Heart left ventricle (tissue), 16 donors: ENCODE measurements at regions not wholly inside any gene's neighbourhood (a gene's known extent, or its start where the extent isn't known, plus 50 kb on each side); places are given as distances from the start of the nearest gene placed in this dataset.

Experiments
- ATAC-seq, 4 donors: fragments of 200-7000 bp; cut with Tn5 transposase; one replicate each; pipeline ENCODE4 v1.9.1; 2020 to 2022; ENCODE audit warnings: moderate library complexity in 4 of 4, mild to moderate bottlenecking in 3 of 4, moderate number of reproducible peaks in 1 of 4
- DNase-seq, 5 donors: peaks; one replicate each; pipeline ENCODE4 v3.0.0-alpha.2; 2020
- H3K27ac ChIP-seq, 12 donors: fragments of 200-600 bp; sonication (generic) in 4 of 12; one replicate each; pipeline versions ENCODE4 v1.5.0 to v1.8.0; 2016 to 2022; ENCODE audit warnings: mild to moderate bottlenecking in 2 of 12
- H3K27me3 ChIP-seq, 9 donors: fragments of 200-600 bp; sonication (generic) in 2 of 9; one replicate each; pipeline versions ENCODE4 v1.5.1 to v1.8.0; 2016 to 2022; ENCODE audit warnings: mild to moderate bottlenecking in 3 of 9
- H3K36me3 ChIP-seq, 9 donors: fragments of 200-600 bp; sonication (generic) in 2 of 9; one replicate each; pipeline versions ENCODE4 v1.5.0 to v1.8.0; 2018 to 2022; ENCODE audit warnings: mild to moderate bottlenecking in 2 of 9
- H3K4me1 ChIP-seq, 12 donors: fragments of 200-600 bp; sonication (generic) in 4 of 12; one replicate each; pipeline versions ENCODE4 v1.5.0 to v1.8.0; 2016 to 2022; ENCODE audit warnings: mild to moderate bottlenecking in 3 of 12
- H3K4me3 ChIP-seq, 12 donors: fragments of 200-600 bp; sonication (generic) in 4 of 12; one replicate each; pipeline versions ENCODE4 v1.5.0 to v1.8.0; 2017 to 2022; ENCODE audit warnings: mild to moderate bottlenecking in 9 of 12, moderate library complexity in 4 of 12
- H3K9me3 ChIP-seq, 12 donors: fragments of 200-600 bp; sonication (generic) in 4 of 12; one replicate each; pipeline versions ENCODE4 v1.5.0 to v1.8.0; 2016 to 2022; ENCODE audit warnings: mild to moderate bottlenecking in 1 of 12
- POLR2A ChIP-seq, 2 donors: fragments of 450-650 bp; IDR thresholded peaks; one replicate each; pipeline ENCODE4 v1.6.1; 2017; ENCODE audit warnings: antibody characterized with exemption in 2 of 2, mild to moderate bottlenecking in 2 of 2, moderate library complexity in 2 of 2
- WGBS, 4 donors: extraction: QIAGEN DNeasy Blood & Tissue Kit in 2 of 4; methylation state at CpG; one replicate each; pipeline versions ENCODE4 v1.1.5 to v1.1.7; 2013 to 2018; 5-methylcytosine and 5-hydroxymethylcytosine counted together
- intact Hi-C, 10 donors: fragments of 100-400 bp; cut with DNase I; formaldehyde crosslinking; loops; one replicate each; pipeline versions ENCODE4 v1.11.1 to v1.14.2; 2022
- TF ChIP-seq, protein P1 (sequence below), 12 donors: fragments of 200-600 bp; sonication (generic) in 4 of 12; IDR thresholded peaks; one replicate each; pipeline versions ENCODE4 v1.5.0 to v1.8.0; 2018 to 2022; ENCODE audit warnings: antibody characterized with exemption in 12 of 12, mild to moderate bottlenecking in 5 of 12
- donor health status: ischemic (EF 13 %, LVEDD 7.1; RV severe dilation, severe dysfunction).
- donor health status: healthy with polysubstance abuse.
- donor health status: DM: no; HTN: yes; CAD: no.
- donor health status: DM: no; HTN: no; CAD: no.
- donor health status: ischemic (EF 25% LVEDD 6.9; RV normal size, moderate dysfunction).
- donor health status: ischemic (EF 25% LVEDD 5.7; RV mildly dilated, moderate dysfunction).
- donor health status: healthy.
- donor health status: DM: yes; HTN: yes; CAD: no.
- donor health status: ischemic (EF 35%, LVEDD 5.7; RV mildly dilated, moderate dysfunction).
- donor health status: nonischemic (EF 11% LVEDD 7.7; RV severe dilation, severe dysfunction).
- donor health status: DM: yes; HTN: yes; CAD: no.
- donor health status: PGD.
- donor health status: ischemic (EF 29% LVEDD 5.4; RV normal size, mild dysfunction).
- donor health status: nonischemic (EF 23%, LVEDD 6.1; RV moderate dilation, normal function).

DNA sequence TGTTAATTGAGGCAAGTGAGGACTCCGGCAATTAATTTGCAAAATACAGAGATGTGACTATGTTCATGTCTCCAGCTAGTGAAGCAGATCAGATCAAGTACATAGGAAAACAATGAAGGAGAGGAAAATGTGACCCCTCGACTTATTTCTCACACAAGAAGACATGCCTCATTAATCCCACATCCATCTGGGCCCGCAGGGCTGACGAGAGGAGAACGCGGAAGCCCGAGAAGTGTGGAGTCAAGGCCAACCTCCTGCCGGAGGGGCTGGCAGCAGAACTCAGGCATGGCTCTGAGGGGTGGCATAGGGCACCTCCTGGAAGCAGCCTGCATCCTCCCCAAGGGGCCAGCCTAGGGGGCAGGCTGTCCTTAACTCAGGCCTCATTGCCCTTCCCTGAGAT is 54.4 kb downstream of the ZNF503 start:
- ATAC-seq: no peak

DNA sequence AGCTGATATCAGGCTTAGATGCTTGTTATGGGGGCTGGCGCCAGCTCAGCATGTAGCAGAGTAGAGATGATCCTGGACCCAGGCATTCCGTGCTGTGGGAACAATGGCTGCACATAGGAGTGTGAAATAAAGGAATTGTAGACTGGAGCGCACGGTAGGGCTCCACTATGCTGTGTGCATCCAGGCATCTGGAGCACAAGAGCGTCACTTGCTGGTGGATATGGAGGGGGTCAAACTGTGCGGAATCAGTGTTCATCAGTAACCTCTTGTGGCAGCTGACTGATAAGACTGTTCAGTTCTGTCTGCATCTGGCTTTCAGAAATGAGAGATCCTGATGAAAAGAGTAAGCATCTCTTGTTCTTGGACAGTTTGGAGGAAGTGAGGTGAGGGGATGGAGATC is 55.8 kb downstream of the ZNF503 start:
- no peak overlapping the region for H3K27ac ChIP-seq
- peaks cover 0 to 12% (median 2%) of the 10 kb centered on the region in 12 donors for H3K9me3 ChIP-seq
- ATAC-seq: no peak
- H3K27me3 ChIP-seq: no peaks in the 10 kb centered on the region
- no peaks in the 10 kb centered on the region for H3K36me3 ChIP-seq
- DNase-seq: no peak
- TF ChIP-seq POLR2A (IDR thresholded peaks at IDR 0.05): no peak
- TF ChIP-seq, protein P1, sequence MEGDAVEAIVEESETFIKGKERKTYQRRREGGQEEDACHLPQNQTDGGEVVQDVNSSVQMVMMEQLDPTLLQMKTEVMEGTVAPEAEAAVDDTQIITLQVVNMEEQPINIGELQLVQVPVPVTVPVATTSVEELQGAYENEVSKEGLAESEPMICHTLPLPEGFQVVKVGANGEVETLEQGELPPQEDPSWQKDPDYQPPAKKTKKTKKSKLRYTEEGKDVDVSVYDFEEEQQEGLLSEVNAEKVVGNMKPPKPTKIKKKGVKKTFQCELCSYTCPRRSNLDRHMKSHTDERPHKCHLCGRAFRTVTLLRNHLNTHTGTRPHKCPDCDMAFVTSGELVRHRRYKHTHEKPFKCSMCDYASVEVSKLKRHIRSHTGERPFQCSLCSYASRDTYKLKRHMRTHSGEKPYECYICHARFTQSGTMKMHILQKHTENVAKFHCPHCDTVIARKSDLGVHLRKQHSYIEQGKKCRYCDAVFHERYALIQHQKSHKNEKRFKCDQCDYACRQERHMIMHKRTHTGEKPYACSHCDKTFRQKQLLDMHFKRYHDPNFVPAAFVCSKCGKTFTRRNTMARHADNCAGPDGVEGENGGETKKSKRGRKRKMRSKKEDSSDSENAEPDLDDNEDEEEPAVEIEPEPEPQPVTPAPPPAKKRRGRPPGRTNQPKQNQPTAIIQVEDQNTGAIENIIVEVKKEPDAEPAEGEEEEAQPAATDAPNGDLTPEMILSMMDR (IDR thresholded peaks at IDR 0.05): no peak
- intact Hi-C loops: no loop called here
- WGBS, 4 donors: 67 to 87% (median 79%) methylated on average over 6 of the region's 6 CpGs
- H3K4me3 ChIP-seq: no peak overlapping the region
- no peaks in the 10 kb centered on the region for H3K4me1 ChIP-seq

More for the DNA sequence above, 54.4 kb downstream of the ZNF503 start:
- Histone ChIP-seq H3K36me3 (no peaks in the 10 kb centered on the region), H3K4me1 (no peaks in the 10 kb centered on the region), H3K9me3 (peaks cover 0 to 12% (median 2%) of the 10 kb centered on the region in 12 donors), H3K27ac (no peak overlapping the region), H3K4me3 (no peak overlapping the region), H3K27me3 (no peaks in the 10 kb centered on the region)
- no peak for DNase-seq
- TF ChIP-seq POLR2A (IDR thresholded peaks at IDR 0.05): no peak
- intact Hi-C loops: no loop called here
- WGBS, 4 donors: 66 to 81% (median 73%) methylated on average over 7 to 8 of the region's 8 CpGs

DNA sequence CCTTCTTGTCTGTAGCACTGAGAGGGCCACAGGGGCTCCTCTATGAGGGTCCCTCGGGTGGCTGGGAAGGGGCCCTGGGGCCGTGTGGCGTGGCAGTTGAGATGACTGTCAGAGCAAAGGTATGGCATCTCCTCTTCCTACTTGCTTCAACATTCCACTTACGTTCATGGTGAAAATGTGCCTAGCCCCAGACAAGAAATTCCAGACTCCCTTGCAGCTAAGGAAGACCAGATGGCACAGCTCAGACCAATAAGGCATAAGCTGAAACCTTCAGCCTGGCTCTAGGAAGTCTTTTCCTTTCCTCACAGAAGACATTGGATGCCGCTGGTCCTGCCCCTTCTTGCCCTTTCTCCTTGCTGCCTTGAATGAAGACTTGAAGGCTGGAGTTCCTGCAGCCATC is 57.4 kb downstream of the ZNF503 start:
- Histone ChIP-seq H3K9me3 (peaks cover 0 to 12% (median 2%) of the 10 kb centered on the region in 12 donors), H3K4me1 (no peaks in the 10 kb centered on the region), H3K36me3 (no peaks in the 10 kb centered on the region), H3K27ac (no peak overlapping the region), H3K4me3 (no peak overlapping the region), H3K27me3 (no peaks in the 10 kb centered on the region)
- TF ChIP-seq, protein P1 (IDR thresholded peaks at IDR 0.05): no peak
- no peak for TF ChIP-seq POLR2A (IDR thresholded peaks at IDR 0.05)
- ATAC-seq: no peak
- intact Hi-C loops: no loop called here
- WGBS, 4 donors: 79 to 95% (median 86%) methylated on average over 5 of the region's 5 CpGs
- no peak for DNase-seq

DNA sequence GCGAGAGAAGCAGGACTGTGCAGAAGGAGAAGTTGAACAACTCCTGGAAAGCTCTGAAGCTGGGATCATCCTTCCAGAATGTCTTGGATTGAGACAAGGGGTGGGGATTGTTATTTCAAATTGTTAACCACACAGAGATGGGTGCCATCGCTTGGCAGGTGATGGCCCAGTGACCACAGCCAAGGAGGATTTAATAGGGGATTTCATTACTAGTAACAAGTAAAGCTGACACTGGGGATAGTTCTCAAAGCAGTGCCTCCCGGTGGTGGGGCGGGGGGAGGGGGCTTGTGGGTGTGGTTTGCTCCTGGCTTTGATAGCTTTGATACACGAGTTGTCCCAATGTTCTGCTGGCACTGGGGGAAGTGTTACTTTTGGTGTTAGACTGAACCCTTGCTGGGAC is 59.2 kb downstream of the ZNF503 start:
- Histone ChIP-seq H3K4me3 (no peak overlapping the region), H3K4me1 (no peaks in the 10 kb centered on the region), H3K36me3 (no peaks in the 10 kb centered on the region), H3K9me3 (peaks cover 0 to 12% (median 2%) of the 10 kb centered on the region in 12 donors), H3K27ac (no peak overlapping the region), H3K27me3 (no peaks in the 10 kb centered on the region)
- intact Hi-C loops: no loop called here
- no peak for DNase-seq
- TF ChIP-seq, protein P1 (IDR thresholded peaks at IDR 0.05): no peak
- no peak for TF ChIP-seq POLR2A (IDR thresholded peaks at IDR 0.05)
- WGBS, 4 donors: 57 to 67% (median 61%) methylated on average over 4 to 5 of the region's 5 CpGs
- ATAC-seq: no peak

DNA sequence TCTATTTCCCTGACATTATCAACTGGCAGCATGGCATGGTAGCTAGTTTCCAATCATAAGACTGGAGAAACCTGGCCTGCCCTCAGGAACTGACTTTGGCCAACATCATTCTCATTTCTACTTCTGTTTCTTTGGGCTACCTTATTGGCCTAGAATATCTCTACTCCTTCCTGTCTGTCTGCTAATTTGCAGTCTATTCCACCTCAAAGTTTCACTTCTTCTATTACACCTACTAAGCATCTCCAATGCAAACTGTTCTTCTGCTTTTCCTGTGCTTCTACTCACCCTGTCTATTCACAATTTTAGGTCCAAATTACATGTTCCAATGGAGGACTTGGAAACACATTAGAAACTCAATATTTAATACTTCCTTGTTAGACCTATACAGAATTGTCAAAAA is 65.6 kb downstream of the ZNF503 start:
- no peaks in the 10 kb centered on the region for H3K36me3 ChIP-seq
- intact Hi-C loops: no loop called here
- no peak overlapping the region for H3K4me3 ChIP-seq
- H3K9me3 ChIP-seq: peaks cover 0 to 8% (median 0%) of the 10 kb centered on the region in 12 donors
- TF ChIP-seq POLR2A (IDR thresholded peaks at IDR 0.05): no peak
- TF ChIP-seq, protein P1 (IDR thresholded peaks at IDR 0.05): no peak
- H3K4me1 ChIP-seq: no peaks in the 10 kb centered on the region
- no peak overlapping the region for H3K27ac ChIP-seq
- ATAC-seq (no peak), DNase-seq (no peak)
- no peaks in the 10 kb centered on the region for H3K27me3 ChIP-seq
